IMR-90 (cell line): ENCODE measurements at regions not wholly inside any gene's neighbourhood (a gene's known extent, or its start where the extent isn't known, plus 50 kb on each side); places are given as distances from the start of the nearest gene placed in this dataset.

Source experiments
- ATAC-seq: fragments of 200-7000 bp; cut with Tn5 transposase; 2 replicates; pipeline ENCODE4 v1.9.1; 2020; ENCODE audit warnings: low read depth, mild to moderate bottlenecking, moderate library complexity
- BruUV-seq: library from RNA; stranded (reverse); fragments of 400-500 nt; replicated peaks from 2 replicates; lab custom pipeline; 2021; lab: Mats Ljungman, UMichigan
- CTCF ChIA-PET: fragments of 300-600 bp; formaldehyde crosslinking; extraction: SDS; loops from one replicate; lab custom pipeline; 2021; ENCODE audit warnings: antibody characterized with exemption; lab: Yijun Ruan, JAX
- POLR2A ChIA-PET: fragments of 300-600 bp; sonication (Branson Sonifier 250); formaldehyde crosslinking; loops from one replicate; lab custom pipeline; 2022; ENCODE audit warnings: antibody characterized with exemption; ENCODE audit not compliant: unreplicated experiment; lab: Charles Lee
- DNase-seq: peaks from one replicate; pipeline ENCODE4 v3.0.0; 2013
- H2AFZ ChIP-seq: replicated peaks from 2 replicates; pipeline ENCODE3; 2013; ENCODE audit warnings: low read length, mild to moderate bottlenecking; ENCODE audit not compliant: poor library complexity
- H2AK5ac ChIP-seq: 2 replicates; pipeline ENCODE4 v1.6.1; 2013; ENCODE audit warnings: low read depth, low read length, inconsistent platforms
- H2AK9ac ChIP-seq: replicated peaks from 2 replicates; pipeline ENCODE3; 2013; ENCODE audit warnings: mild to moderate bottlenecking, low read depth, low read length, moderate library complexity; ENCODE audit not compliant: poor library complexity
- H2BK120ac ChIP-seq: 2 replicates; pipeline ENCODE4 v1.6.1; 2013; ENCODE audit warnings: low read depth, low read length, inconsistent platforms
- H2BK15ac ChIP-seq: 3 replicates; pipeline ENCODE4 v1.6.1; 2013; ENCODE audit warnings: low read depth, low read length, inconsistent platforms
- H2BK20ac ChIP-seq: 2 replicates; pipeline ENCODE4 v1.6.1; 2013; ENCODE audit warnings: low read depth, mild to moderate bottlenecking, inconsistent platforms, low read length, moderate library complexity
- H2BK5ac ChIP-seq: 2 replicates; pipeline ENCODE4 v1.6.1; 2013; ENCODE audit warnings: mild to moderate bottlenecking, low read depth, low read length, inconsistent platforms; ENCODE audit not compliant: poor library complexity, severe bottlenecking
- H3K14ac ChIP-seq: replicated peaks from 2 replicates; pipeline ENCODE4 v1.6.1; 2013; ENCODE audit warnings: low read depth, low read length, inconsistent platforms
- H3K18ac ChIP-seq: 2 replicates; pipeline ENCODE4 v1.6.1; 2013; ENCODE audit warnings: low read depth, low read length, control low read depth
- H3K23ac ChIP-seq: 2 replicates; pipeline ENCODE4 v1.6.1; 2013; ENCODE audit warnings: low read depth, low read length, inconsistent platforms
- H3K27ac ChIP-seq: 2 replicates; pipeline ENCODE4 v1.5.1; 2013; ENCODE audit warnings: mild to moderate bottlenecking, control low read depth, low read length; ENCODE audit not compliant: insufficient read depth
- H3K27me3 ChIP-seq: 2 replicates; pipeline ENCODE4 v1.6.1; 2013; ENCODE audit warnings: low read length; ENCODE audit not compliant: control insufficient read depth, insufficient read depth
- H3K36me3 ChIP-seq: 2 replicates; pipeline ENCODE4 v1.6.1; 2013; ENCODE audit warnings: low read length, mixed read lengths; ENCODE audit not compliant: control insufficient read depth, insufficient read depth
- H3K4ac ChIP-seq: 2 replicates; pipeline ENCODE4 v1.6.1; 2013; ENCODE audit warnings: low read depth, low read length, inconsistent platforms
- H3K4me1 ChIP-seq: 2 replicates; pipeline ENCODE4 v1.6.1; 2013; ENCODE audit warnings: low read length, mixed read lengths; ENCODE audit not compliant: control insufficient read depth, insufficient read depth
- H3K4me2 ChIP-seq: 2 replicates; pipeline ENCODE4 v1.6.1; 2013; ENCODE audit warnings: low read depth, mild to moderate bottlenecking, control low read depth, low read length, moderate library complexity
- H3K4me3 ChIP-seq: 2 replicates; pipeline ENCODE4 v1.5.1; 2013; ENCODE audit warnings: low read depth, mild to moderate bottlenecking, control low read depth, low read length, moderate library complexity; ENCODE audit not compliant: insufficient read depth
- H3K56ac ChIP-seq: 2 replicates; pipeline ENCODE4 v1.6.1; 2013; ENCODE audit warnings: low read length, inconsistent platforms; ENCODE audit not compliant: insufficient read depth; ENCODE audit errors: extremely low read depth
- H3K79me1 ChIP-seq, 2 experiments: 2 replicates each; pipeline ENCODE4 v1.6.1; 2013; ENCODE audit warnings: low read length in 2 of 2, inconsistent platforms in 1 of 2, low read depth in 1 of 2
- H3K9ac ChIP-seq: 2 replicates; pipeline ENCODE4 v1.6.1; 2013; ENCODE audit warnings: low read depth, low read length, control low read depth
- H3K9me1 ChIP-seq: 2 replicates; pipeline ENCODE4 v1.6.1; 2013; ENCODE audit warnings: low read length, inconsistent platforms; ENCODE audit not compliant: insufficient read depth
- H3K9me3 ChIP-seq: 2 replicates; pipeline ENCODE4 v1.6.1; 2013; ENCODE audit warnings: low read length; ENCODE audit not compliant: control insufficient read depth, insufficient read depth
- H4K20me1 ChIP-seq: 2 replicates; pipeline ENCODE4 v1.6.1; 2013; ENCODE audit warnings: low read length, inconsistent platforms; ENCODE audit not compliant: insufficient read depth
- H4K5ac ChIP-seq: 2 replicates; pipeline ENCODE4 v1.6.1; 2013; ENCODE audit warnings: mild to moderate bottlenecking, low read depth, low read length, control low read depth
- H4K8ac ChIP-seq, 2 experiments: 2 replicates each; pipeline ENCODE4 v1.6.1; 2013; ENCODE audit warnings: low read depth in 2 of 2, low read length in 2 of 2, control low read depth in 1 of 2, inconsistent platforms in 1 of 2
- H4K91ac ChIP-seq: 2 replicates; pipeline ENCODE4 v1.6.1; 2013; ENCODE audit warnings: low read depth, low read length, inconsistent platforms; ENCODE audit not compliant: insufficient read depth
- BHLHE40 ChIP-seq: fragments of 150-350 bp; IDR thresholded peaks from 2 replicates; pipeline ENCODE4 v1.6.1; 2016; ENCODE audit warnings: mild to moderate bottlenecking, low read depth, low read length
- CEBPB ChIP-seq: IDR thresholded peaks from 2 replicates; pipeline ENCODE4 v1.6.1; 2012; ENCODE audit warnings: low read depth, low read length, improper control_type of control experiment
- CHD1 ChIP-seq: IDR thresholded peaks from 2 replicates; pipeline ENCODE4 v1.6.1; 2012; ENCODE audit warnings: low read depth, low read length, improper control_type of control experiment
- ELK1 ChIP-seq: fragments of 150-350 bp; IDR thresholded peaks from 2 replicates; pipeline ENCODE4 v1.6.1; 2016; ENCODE audit warnings: low read depth, mild to moderate bottlenecking, low read length, moderate library complexity, borderline replicate concordance
- FOS ChIP-seq: fragments of 150-350 bp; IDR thresholded peaks from 2 replicates; pipeline ENCODE4 v1.6.1; 2016; ENCODE audit warnings: low read depth, low read length
- MAFK ChIP-seq: IDR thresholded peaks from 2 replicates; pipeline ENCODE4 v1.6.1; 2012; ENCODE audit warnings: low read depth, low read length, improper control_type of control experiment
- NFE2L2 ChIP-seq: fragments of 150-350 bp; IDR thresholded peaks from 2 replicates; pipeline ENCODE4 v1.6.1; 2016; ENCODE audit warnings: low read depth, mild to moderate bottlenecking, low read length
- RAD21 ChIP-seq: IDR thresholded peaks from 2 replicates; pipeline ENCODE4 v1.6.1; 2012; ENCODE audit warnings: low read length, improper control_type of control experiment
- RCOR1 ChIP-seq: IDR thresholded peaks from 2 replicates; pipeline ENCODE4 v1.6.1; 2012; ENCODE audit warnings: mild to moderate bottlenecking, low read length, improper control_type of control experiment; ENCODE audit not compliant: insufficient replicate concordance
- RFX5 ChIP-seq: IDR thresholded peaks from 2 replicates; pipeline ENCODE4 v1.8.0; 2012; ENCODE audit warnings: low read depth, mild to moderate bottlenecking, low read length, moderate library complexity
- SMC3 ChIP-seq: fragments of 150-350 bp; IDR thresholded peaks from 2 replicates; pipeline ENCODE4 v1.6.1; 2016; ENCODE audit warnings: low read depth, mild to moderate bottlenecking, antibody characterized with exemption, low read length, moderate library complexity
- WGBS, 2 experiments: methylation state at CpG; one replicate each; pipeline versions ENCODE4 v1.1.5 to v1.1.7; 2013; ENCODE audit warnings: missing lambda C conversion rate in 2 of 2; ENCODE audit not compliant: insufficient read length in 1 of 2; ENCODE audit errors: extremely low coverage in 2 of 2; 5-methylcytosine and 5-hydroxymethylcytosine counted together
- dilution Hi-C: fragments of 300-500 bp; cut with HindIII; formaldehyde crosslinking; loops from one replicate; pipeline ENCODE4 v1.14.3; 2018; ENCODE audit warnings: low sequenced_read_pairs; ENCODE audit not compliant: unreplicated experiment
- in situ Hi-C: fragments of 300-500 bp; cut with MboI; formaldehyde crosslinking; loops from 3 replicates; pipeline ENCODE4 v1.14.3; 2019; ENCODE audit warnings: low sequenced_read_pairs, inconsistent platforms, mixed read lengths
- intact Hi-C: fragments of 100-400 bp; cut with micrococcal nuclease; formaldehyde crosslinking; loops from 2 replicates; pipeline ENCODE4 v1.10.0; 2022

- Histone ChIP-seq H3K4ac (no peak overlapping the region), H2AFZ (no peak overlapping the region), H3K4me3 (no peak overlapping the region), H3K23ac (no peak overlapping the region), H2BK120ac (no peak overlapping the region), H3K36me3 (no peaks in the 10 kb centered on the region), H4K8ac (no peak overlapping the region), H2AK5ac (no peak overlapping the region), H3K27me3 (no peaks in the 10 kb centered on the region), H4K20me1 (no peaks in the 10 kb centered on the region), H2BK15ac (no peak overlapping the region), H3K4me2 (no peak overlapping the region), H3K9ac (no peak overlapping the region), H2BK5ac (no peak overlapping the region), H4K5ac (no peak overlapping the region), H2BK20ac (no peak overlapping the region), H3K9me1 (no peaks in the 10 kb centered on the region), H3K9me3 (peaks cover 9% of the 10 kb centered on the region), H4K91ac (no peak overlapping the region), H3K56ac (no peak overlapping the region), H2AK9ac (no peak overlapping the region), H3K27ac (no peak overlapping the region), H3K14ac (no peak overlapping the region), H3K18ac (no peak overlapping the region), H3K4me1 (no peaks in the 10 kb centered on the region), H3K79me1 (no peaks in the 10 kb centered on the region)
- no peak for ATAC-seq
- TF ChIP-seq SMC3 (no peak), CHD1 (no peak), CEBPB (no peak), RCOR1 (no peak), NFE2L2 (no peak), BHLHE40 (no peak), ELK1 (no peak), RFX5 (no peak), MAFK (no peak), RAD21 (no peak), FOS (no peak)
- BruUV-seq = no TSS peak
- in situ Hi-C loops = no loop called here
- DNase-seq = no peak
- POLR2A ChIA-PET = no interaction called here
- CTCF ChIA-PET = no interaction called here
- no CpG with 5 or more reads among the region's 1 CpG for WGBS, 2 experiments
- dilution Hi-C loops = no loop called here
- intact Hi-C loops = no loop called here
Measured at GRCh38 chr6:103769431-103769830, 1090.3 kb downstream of the HACE1 start.
